HFFc6 (cell line): ENCODE measurements at regions not wholly inside any gene's neighbourhood (a gene's known extent, or its start where the extent isn't known, plus 50 kb on each side); places are given as distances from the start of the nearest gene placed in this dataset.
A peak's percentile ranks its signal among the peaks of the same experiment; 100 is the strongest.

ENCODE experiments used
- DNase-seq: peaks from one replicate; pipeline ENCODE4 v3.0.0-alpha.2; 2018
- H3K27ac Mint-ChIP-seq: 2 replicates; pipeline ENCODE4 v1.8.0; 2020; ENCODE audit warnings: mild to moderate bottlenecking, mixed read lengths
- H3K27me3 Mint-ChIP-seq: 2 replicates; pipeline ENCODE4 v1.8.0; 2021; ENCODE audit warnings: mild to moderate bottlenecking, moderate library complexity, mixed read lengths; ENCODE audit not compliant: insufficient read depth
- H3K36me3 Mint-ChIP-seq: 2 replicates; pipeline ENCODE4 v1.8.0; 2021; ENCODE audit warnings: low read depth, mixed read lengths
- H3K4me1 Mint-ChIP-seq: 2 replicates; pipeline ENCODE4 v1.8.0; 2020; ENCODE audit warnings: low read depth, mixed read lengths
- H3K4me3 Mint-ChIP-seq: 2 replicates; pipeline ENCODE4 v1.8.0; 2020; ENCODE audit warnings: mild to moderate bottlenecking, moderate library complexity, mixed read lengths
- H3K9me3 Mint-ChIP-seq: 2 replicates; pipeline ENCODE4 v1.8.0; 2020; ENCODE audit warnings: mild to moderate bottlenecking, mixed read lengths
- TF ChIP-seq, protein P1 (sequence below): fragments of 200-600 bp; sonication (generic); IDR thresholded peaks from 2 replicates; pipeline ENCODE4 v1.5.0; 2021; ENCODE audit warnings: antibody characterized with exemption, mild to moderate bottlenecking

DNA sequence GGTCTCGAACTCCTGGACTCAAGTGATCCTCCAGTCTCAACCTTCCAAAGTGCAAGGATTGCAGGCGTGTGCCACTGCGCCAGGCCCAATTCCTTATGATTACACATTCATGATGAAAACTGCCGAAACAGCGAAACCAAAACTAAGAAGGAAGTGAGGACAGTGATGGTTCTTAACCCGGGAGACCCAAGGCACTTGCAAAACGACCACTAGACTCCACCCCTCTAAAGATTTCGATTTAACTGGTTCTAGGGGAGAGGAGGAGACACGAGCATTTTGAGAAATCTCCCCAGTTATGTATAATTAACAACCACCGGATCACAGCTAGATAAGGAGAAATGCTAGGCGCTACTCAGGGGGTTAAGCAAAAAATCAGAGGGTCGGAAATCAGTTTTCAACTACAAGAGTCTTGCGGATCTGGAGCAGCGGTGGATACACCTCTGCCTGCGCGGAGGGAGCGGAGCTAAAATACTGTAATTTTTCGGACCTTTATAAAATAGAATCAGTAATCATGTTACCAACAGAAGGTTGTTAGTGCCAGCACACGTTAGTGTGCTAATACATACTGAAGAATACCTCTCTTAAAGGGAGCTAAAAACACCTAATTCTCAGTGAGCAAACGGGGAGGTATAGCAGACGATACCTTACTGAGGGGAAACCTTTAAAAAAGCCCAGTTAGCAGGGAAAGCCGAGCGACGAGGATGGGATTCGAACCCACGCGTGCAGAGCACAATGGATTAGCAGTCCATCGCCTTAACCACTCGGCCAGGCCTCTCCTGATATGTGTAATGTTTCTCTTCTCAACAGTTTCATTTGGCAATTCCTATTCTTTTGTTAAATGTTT lies 60.0 kb upstream of the BTN3A2 start:
- H3K4me1 Mint-ChIP-seq = peaks cover 51% of the 10 kb centered on the region
- peak overlapping the region; percentile 91 for H3K4me3 Mint-ChIP-seq
- peak overlapping the region; percentile 82 for H3K27ac Mint-ChIP-seq
- H3K9me3 Mint-ChIP-seq = no peaks in the 10 kb centered on the region
- peak; percentile 91 for DNase-seq
- H3K36me3 Mint-ChIP-seq = no peaks in the 10 kb centered on the region
- peaks cover 2% of the 10 kb centered on the region; the same call in 1 of the 2 replicates for H3K27me3 Mint-ChIP-seq
- TF ChIP-seq, protein P1, sequence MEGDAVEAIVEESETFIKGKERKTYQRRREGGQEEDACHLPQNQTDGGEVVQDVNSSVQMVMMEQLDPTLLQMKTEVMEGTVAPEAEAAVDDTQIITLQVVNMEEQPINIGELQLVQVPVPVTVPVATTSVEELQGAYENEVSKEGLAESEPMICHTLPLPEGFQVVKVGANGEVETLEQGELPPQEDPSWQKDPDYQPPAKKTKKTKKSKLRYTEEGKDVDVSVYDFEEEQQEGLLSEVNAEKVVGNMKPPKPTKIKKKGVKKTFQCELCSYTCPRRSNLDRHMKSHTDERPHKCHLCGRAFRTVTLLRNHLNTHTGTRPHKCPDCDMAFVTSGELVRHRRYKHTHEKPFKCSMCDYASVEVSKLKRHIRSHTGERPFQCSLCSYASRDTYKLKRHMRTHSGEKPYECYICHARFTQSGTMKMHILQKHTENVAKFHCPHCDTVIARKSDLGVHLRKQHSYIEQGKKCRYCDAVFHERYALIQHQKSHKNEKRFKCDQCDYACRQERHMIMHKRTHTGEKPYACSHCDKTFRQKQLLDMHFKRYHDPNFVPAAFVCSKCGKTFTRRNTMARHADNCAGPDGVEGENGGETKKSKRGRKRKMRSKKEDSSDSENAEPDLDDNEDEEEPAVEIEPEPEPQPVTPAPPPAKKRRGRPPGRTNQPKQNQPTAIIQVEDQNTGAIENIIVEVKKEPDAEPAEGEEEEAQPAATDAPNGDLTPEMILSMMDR = no peak

DNA sequence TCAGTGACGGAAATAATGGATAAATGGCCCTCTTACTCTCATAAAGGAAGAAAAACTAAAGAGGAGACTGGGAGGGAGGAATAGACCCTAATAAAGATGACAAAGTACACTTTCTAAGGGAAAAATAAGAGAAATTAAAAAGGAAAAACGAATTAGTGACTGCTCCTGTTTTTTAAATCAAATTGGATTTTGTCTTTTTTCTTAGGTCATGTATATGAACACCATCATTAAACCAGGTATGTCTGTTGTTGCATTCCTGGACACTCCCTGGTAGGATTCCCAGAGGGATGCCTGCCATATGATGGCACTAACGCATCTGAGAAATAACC lies 59.4 kb upstream of the BTN3A2 start:
- TF ChIP-seq, protein P1 = no peak
- Mint-ChIP-seq H3K9me3 (no peaks in the 10 kb centered on the region), H3K36me3 (no peaks in the 10 kb centered on the region), H3K4me1 (peaks cover 53% of the 10 kb centered on the region), H3K27me3 (peaks cover 2% of the 10 kb centered on the region; the same call in 1 of the 2 replicates), H3K27ac (peak overlapping the region; percentile 82), H3K4me3 (peak overlapping the region; percentile 91)
- no peak for DNase-seq

DNA sequence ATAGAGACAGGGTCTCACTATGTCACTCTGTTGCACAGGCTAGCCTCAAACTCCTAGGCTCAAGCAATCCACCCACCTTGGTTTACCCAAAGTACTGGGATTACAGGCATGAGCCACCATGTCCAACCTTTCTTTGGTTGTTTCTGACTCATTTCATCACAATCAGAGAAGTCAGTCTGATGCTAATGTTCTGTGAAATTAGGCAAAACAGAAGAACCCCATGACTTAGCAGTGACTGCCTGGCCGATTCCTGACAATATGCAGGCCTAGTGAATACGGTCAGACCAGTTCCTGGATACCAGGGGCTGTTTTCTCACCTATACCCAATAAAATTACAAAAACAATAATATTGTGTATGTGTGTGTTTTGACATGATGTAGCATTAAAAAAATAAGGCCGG lies 58.8 kb upstream of the BTN3A2 start:
- H3K9me3 Mint-ChIP-seq = no peaks in the 10 kb centered on the region

DNA sequence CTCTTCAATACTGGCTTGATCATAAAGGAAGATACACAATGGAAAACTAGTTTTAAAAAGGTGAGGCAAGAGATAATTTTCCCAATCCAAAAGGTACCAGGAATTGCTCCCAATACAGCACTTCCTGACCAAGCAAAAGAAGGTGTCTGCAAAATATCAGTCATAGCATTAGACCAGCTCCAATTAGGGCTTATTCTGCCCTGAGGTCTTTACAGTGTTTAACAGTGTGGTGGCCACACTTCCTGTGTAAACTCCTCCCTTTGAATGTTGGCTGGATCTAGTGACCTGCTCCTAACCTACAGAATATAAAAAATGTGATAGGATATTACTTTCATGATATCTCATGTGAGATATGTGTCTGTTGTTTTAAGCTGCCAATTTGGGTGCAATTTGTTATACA lies 57.1 kb upstream of the BTN3A2 start:
- Mint-ChIP-seq H3K9me3 (peaks cover under 1% of the 10 kb centered on the region; the same call in 1 of the 2 replicates), H3K36me3 (no peaks in the 10 kb centered on the region), H3K27ac (no peak overlapping the region), H3K4me3 (no peak overlapping the region), H3K27me3 (peaks cover 9% of the 10 kb centered on the region), H3K4me1 (peaks cover 69% of the 10 kb centered on the region)
- TF ChIP-seq, protein P1 = no peak
- DNase-seq = no peak

More for the DNA sequence above, 58.8 kb upstream of the BTN3A2 start:
- DNase-seq = no peak
- TF ChIP-seq, protein P1 = no peak
- Mint-ChIP-seq H3K36me3 (no peaks in the 10 kb centered on the region), H3K27me3 (peaks cover 3% of the 10 kb centered on the region), H3K4me1 (peaks cover 58% of the 10 kb centered on the region), H3K4me3 (no peak overlapping the region), H3K27ac (no peak overlapping the region)

DNA sequence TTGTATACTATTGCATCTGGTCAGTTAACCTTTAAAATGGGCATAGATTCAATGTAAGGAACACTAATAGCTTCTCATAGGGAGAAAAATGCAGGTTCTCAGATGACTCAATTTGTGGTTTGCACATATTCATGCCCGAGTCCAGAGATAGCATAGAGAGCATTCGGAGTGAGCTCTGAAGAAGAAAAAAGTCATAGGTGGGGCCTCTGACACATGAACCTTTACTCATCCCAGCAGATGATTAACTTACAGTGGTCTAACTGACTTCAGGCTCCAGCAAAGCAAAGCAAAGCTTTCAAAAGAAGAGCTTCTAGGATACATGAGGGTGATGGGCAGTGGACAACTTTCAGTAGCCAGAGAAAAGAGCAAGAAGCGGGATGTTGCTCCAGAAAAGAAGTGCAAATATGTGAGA lies 55.3 kb upstream of the BTN3A2 start:
- TF ChIP-seq, protein P1 = no peak
- DNase-seq = peak; percentile 90
- H3K27ac Mint-ChIP-seq = peak overlapping the region; percentile 87

More for the DNA sequence above, 55.3 kb upstream of the BTN3A2 start:
- Mint-ChIP-seq H3K9me3 (peaks cover 5% of the 10 kb centered on the region; the same call in 1 of the 2 replicates), H3K36me3 (no peaks in the 10 kb centered on the region), H3K27me3 (peaks cover 13% of the 10 kb centered on the region), H3K4me1 (peaks cover 69% of the 10 kb centered on the region), H3K4me3 (peak overlapping the region; percentile 80)
